SK-N-SH treated with all-trans-retinoic acid at 6 μM for 48 hours (cell line): ENCODE measurements at regions not wholly inside any gene's neighbourhood (a gene's known extent, or its start where the extent isn't known, plus 50 kb on each side); places are given as distances from the start of the nearest gene placed in this dataset.

Source experiments
- ATAC-seq: fragments of 200-7000 bp; cut with Tn5 transposase; 3 replicates; pipeline ENCODE4 v1.9.1; 2020; ENCODE audit warnings: mild to moderate bottlenecking, moderate library complexity
- BACH2 ChIP-seq: fragments of 250-450 bp; sonication (Bioruptor Pico); IDR thresholded peaks from 2 replicates; pipeline ENCODE4 v1.9.0; 2021; ENCODE audit warnings: mild to moderate bottlenecking, borderline replicate concordance
- CREB5 ChIP-seq: fragments of 250-450 bp; sonication (Bioruptor Pico); IDR thresholded peaks from 2 replicates; pipeline ENCODE4 v1.5.1; 2020; ENCODE audit warnings: low read depth, mild to moderate bottlenecking, moderate library complexity
- CSDC2 ChIP-seq: fragments of 250-450 bp; sonication (Bioruptor Pico); IDR thresholded peaks from 2 replicates; pipeline ENCODE4 v1.5.0; 2020; ENCODE audit warnings: mild to moderate bottlenecking, moderate library complexity
- CSRNP3 ChIP-seq: fragments of 250-450 bp; sonication (Bioruptor Pico); IDR thresholded peaks from 2 replicates; pipeline ENCODE4 v1.5.1; 2021; ENCODE audit warnings: mild to moderate bottlenecking, moderate library complexity
- ESRRG ChIP-seq: fragments of 250-450 bp; sonication (Bioruptor Pico); IDR thresholded peaks from 2 replicates; pipeline ENCODE4 v1.6.1; 2021; ENCODE audit warnings: mild to moderate bottlenecking
- GLIS3 ChIP-seq: fragments of 250-450 bp; sonication (Bioruptor Pico); IDR thresholded peaks from 2 replicates; pipeline ENCODE4 v1.5.0; 2020; ENCODE audit warnings: mild to moderate bottlenecking, moderate library complexity
- ISL1 ChIP-seq: fragments of 250-450 bp; sonication (Bioruptor Pico); IDR thresholded peaks from 2 replicates; pipeline ENCODE4 v2.1.2; 2022; ENCODE audit warnings: mild to moderate bottlenecking, moderate library complexity
- OSR1 ChIP-seq: fragments of 250-450 bp; sonication (Bioruptor Pico); IDR thresholded peaks from 2 replicates; pipeline ENCODE4 v1.8.0; 2022; ENCODE audit warnings: moderate library complexity, mild to moderate bottlenecking, inconsistent platforms
- PATZ1 ChIP-seq: fragments of 250-450 bp; sonication (Bioruptor Pico); IDR thresholded peaks from 2 replicates; pipeline ENCODE4 v1.8.0; 2020; ENCODE audit warnings: mild to moderate bottlenecking, moderate library complexity, borderline replicate concordance
- POU6F1 ChIP-seq: fragments of 250-450 bp; sonication (Bioruptor Pico); IDR thresholded peaks from 2 replicates; pipeline ENCODE4 v1.8.0; 2021; ENCODE audit warnings: low read depth, mild to moderate bottlenecking, moderate library complexity, borderline replicate concordance
- PPARA ChIP-seq: fragments of 250-450 bp; sonication (Bioruptor Pico); IDR thresholded peaks from 2 replicates; pipeline ENCODE4 v1.5.0; 2020; ENCODE audit warnings: mild to moderate bottlenecking, borderline replicate concordance
- RARB ChIP-seq: fragments of 250-450 bp; sonication (Bioruptor Pico); IDR thresholded peaks from 2 replicates; pipeline ENCODE4 v1.8.0; 2021; ENCODE audit warnings: mild to moderate bottlenecking, moderate library complexity
- SNAI2 ChIP-seq: fragments of 250-450 bp; sonication (Bioruptor Pico); IDR thresholded peaks from 2 replicates; pipeline ENCODE4 v1.5.0; 2020; ENCODE audit warnings: mild to moderate bottlenecking, moderate library complexity
- TCF4 ChIP-seq: fragments of 250-450 bp; sonication (Bioruptor Pico); IDR thresholded peaks from 2 replicates; pipeline ENCODE4 v1.8.0; 2021; ENCODE audit warnings: mild to moderate bottlenecking, moderate library complexity, borderline replicate concordance
- TOX ChIP-seq: fragments of 250-450 bp; sonication (Bioruptor Pico); IDR thresholded peaks from 2 replicates; pipeline ENCODE4 v1.8.0; 2021; ENCODE audit warnings: mild to moderate bottlenecking, moderate library complexity, borderline replicate concordance
- TSHZ2 ChIP-seq: fragments of 250-450 bp; sonication (Bioruptor Pico); IDR thresholded peaks from 2 replicates; pipeline ENCODE4 v1.5.0; 2020; ENCODE audit warnings: mild to moderate bottlenecking, moderate library complexity
- ZC3H10 ChIP-seq: fragments of 250-450 bp; sonication (Bioruptor Pico); IDR thresholded peaks from 2 replicates; pipeline ENCODE4 v1.5.1; 2021; ENCODE audit warnings: mild to moderate bottlenecking, moderate library complexity
- ZFP3 ChIP-seq: fragments of 250-450 bp; sonication (Bioruptor Pico); IDR thresholded peaks from 2 replicates; pipeline ENCODE4 v1.5.0; 2020; ENCODE audit warnings: mild to moderate bottlenecking, moderate library complexity
- ZFP30 ChIP-seq: fragments of 450-650 bp; formaldehyde crosslinking; IDR thresholded peaks from 2 replicates; pipeline ENCODE4 v1.5.0; 2022; ENCODE audit warnings: mild to moderate bottlenecking, moderate library complexity
- ZNF565 ChIP-seq: fragments of 450-650 bp; formaldehyde crosslinking; conservative IDR thresholded peaks from 2 replicates; pipeline ENCODE4 v1.5.0; 2020; ENCODE audit warnings: low read depth, mild to moderate bottlenecking, moderate library complexity
- ZNF8 ChIP-seq: fragments of 450-650 bp; formaldehyde crosslinking; IDR thresholded peaks from 2 replicates; pipeline ENCODE4 v1.5.0; 2020; ENCODE audit warnings: mild to moderate bottlenecking, moderate library complexity

GRCh38 chr16:86892509-86892908, 314.2 kb downstream of the FOXL1 start:
- ATAC-seq, result no peak
- TF ChIP-seq ISL1 (CRISPR knock-in tag) (no peak), ZFP30 (CRISPR knock-in tag) (no peak), SNAI2 (CRISPR knock-in tag) (no peak), ESRRG (CRISPR knock-in tag) (no peak), RARB (CRISPR knock-in tag) (no peak), ZFP3 (no peak), CREB5 (CRISPR knock-in tag) (no peak)

- TF ChIP-seq OSR1 (CRISPR knock-in tag) (no peak), BACH2 (CRISPR knock-in tag) (no peak), TCF4 (CRISPR knock-in tag) (no peak), GLIS3 (CRISPR knock-in tag) (no peak), ZFP3 (no peak), TOX (CRISPR knock-in tag) (no peak), ZNF8 (CRISPR knock-in tag) (no peak), RARB (CRISPR knock-in tag) (no peak), TSHZ2 (no peak), ZNF565 (CRISPR knock-in tag) (no peak), PATZ1 (CRISPR knock-in tag) (no peak), ZFP30 (CRISPR knock-in tag) (no peak), ZC3H10 (CRISPR knock-in tag) (no peak), CSRNP3 (no peak)
- no peak for ATAC-seq
Observed at GRCh38 chr16:86893506-86893905, 315.2 kb downstream of the FOXL1 start.

GRCh38 chr16:86894029-86894567, 315.7 kb downstream of the FOXL1 start:
- ATAC-seq, result no peak
- TF ChIP-seq ZC3H10 (CRISPR knock-in tag), result no peak
- TF ChIP-seq ZNF8 (CRISPR knock-in tag), result no peak
- TF ChIP-seq CREB5 (CRISPR knock-in tag), result no peak
- no peak for TF ChIP-seq TSHZ2
- no peak for TF ChIP-seq OSR1 (CRISPR knock-in tag)
- TF ChIP-seq ESRRG (CRISPR knock-in tag), result no peak
- no peak for TF ChIP-seq PPARA (CRISPR knock-in tag)
- no peak for TF ChIP-seq CSRNP3
- no peak for TF ChIP-seq BACH2 (CRISPR knock-in tag)
- no peak for TF ChIP-seq ISL1 (CRISPR knock-in tag)
- TF ChIP-seq POU6F1, result no peak
- no peak for TF ChIP-seq TCF4 (CRISPR knock-in tag)
- TF ChIP-seq CSDC2, result no peak
- TF ChIP-seq TOX (CRISPR knock-in tag), result no peak
- TF ChIP-seq RARB (CRISPR knock-in tag), result no peak
